CD14-positive monocyte (primary cell): ENCODE measurements at regions not wholly inside any gene's neighbourhood (a gene's known extent, or its start where the extent isn't known, plus 50 kb on each side); places are given as distances from the start of the nearest gene placed in this dataset.

ENCODE experiments used
- DNase-seq, 3 donors: peaks; one replicate each; pipeline ENCODE4 v3.0.0-alpha.2; 2011 to 2022
- H2AFZ ChIP-seq: 2 replicates; pipeline ENCODE4 v1.6.0; 2012; ENCODE audit warnings: mild to moderate bottlenecking, low read depth, low read length, inconsistent platforms; ENCODE audit not compliant: insufficient read depth, poor library complexity, severe bottlenecking
- H3K27ac ChIP-seq, 2 donors: 1 replicate in 1 of 2; 2 replicates in 1 of 2; pipeline ENCODE4 v1.5.1; 2012 to 2013; ENCODE audit warnings: low read length in 2 of 2, control low read depth in 1 of 2, inconsistent platforms in 1 of 2, low read depth in 1 of 2, mild to moderate bottlenecking in 1 of 2
- H3K27me3 ChIP-seq, 2 donors: one replicate each; pipeline versions ENCODE4 v1.6.0 to v1.6.1; 2011 to 2013; ENCODE audit warnings: low read length in 2 of 2; ENCODE audit not compliant: control insufficient read depth in 2 of 2, insufficient read depth in 2 of 2
- H3K36me3 ChIP-seq, 2 donors: replicated peaks in 1 of 2; 1 replicate in 1 of 2; 2 replicates in 1 of 2; pipeline versions ENCODE4 v1.5.1 to v1.6.1; 2012 to 2013; ENCODE audit warnings: low read length in 2 of 2, control low read depth in 1 of 2, inconsistent platforms in 1 of 2, mild to moderate bottlenecking in 1 of 2; ENCODE audit not compliant: insufficient read depth in 2 of 2, control insufficient read depth in 1 of 2
- H3K4me1 ChIP-seq, 2 donors: 1 replicate in 1 of 2; 2 replicates in 1 of 2; pipeline versions ENCODE4 v1.5.1 to v1.6.1; 2012 to 2013; ENCODE audit warnings: low read length in 2 of 2, control low read depth in 1 of 2, inconsistent platforms in 1 of 2, mild to moderate bottlenecking in 1 of 2, moderate library complexity in 1 of 2; ENCODE audit not compliant: insufficient read depth in 2 of 2, control insufficient read depth in 1 of 2
- H3K4me2 ChIP-seq: replicated peaks from 2 replicates; pipeline ENCODE3; 2012; ENCODE audit warnings: low read length, moderate library complexity, mild to moderate bottlenecking; ENCODE audit not compliant: poor library complexity, severe bottlenecking; ENCODE audit errors: extremely low read depth
- H3K4me3 ChIP-seq, 3 experiments: fragments of 200-600 bp in 1 of 3; sonication (generic) in 1 of 3; replicated peaks in 1 of 3; 1 replicate in 2 of 3; 2 replicates in 1 of 3; pipeline ENCODE4 v1.5.1; 2011 to 2013; ENCODE audit warnings: low read length in 3 of 3, mild to moderate bottlenecking in 3 of 3, control low read depth in 2 of 3, low read depth in 2 of 3, inconsistent platforms in 1 of 3, moderate library complexity in 1 of 3
- H3K79me2 ChIP-seq: 2 replicates; pipeline ENCODE4 v1.6.0; 2012; ENCODE audit warnings: mild to moderate bottlenecking, control low read depth, inconsistent platforms, low read length, moderate library complexity; ENCODE audit not compliant: insufficient read depth
- H3K9ac ChIP-seq: 2 replicates; pipeline ENCODE4 v1.6.0; 2017; ENCODE audit warnings: low read length, mild to moderate bottlenecking; ENCODE audit not compliant: insufficient read depth, poor library complexity, severe bottlenecking
- H3K9me3 ChIP-seq, 2 donors: replicated peaks in 1 of 2; 1 replicate in 1 of 2; 2 replicates in 1 of 2; pipeline versions ENCODE4 v1.5.1 to v1.6.1; 2012 to 2013; ENCODE audit warnings: low read length in 2 of 2, control low read depth in 1 of 2; ENCODE audit not compliant: control insufficient read depth in 1 of 2, insufficient read depth in 1 of 2
- H4K20me1 ChIP-seq: 2 replicates; pipeline ENCODE4 v1.6.0; 2012; ENCODE audit warnings: mild to moderate bottlenecking, low read length, control low read depth, moderate library complexity; ENCODE audit not compliant: insufficient read depth
- H3K27ac Mint-ChIP-seq, 7 donors: one replicate each; pipeline ENCODE4 v1.8.0; 2020; ENCODE audit warnings: mild to moderate bottlenecking in 7 of 7, mixed read lengths in 7 of 7, moderate library complexity in 6 of 7, inconsistent platforms in 2 of 7
- H3K27me3 Mint-ChIP-seq, 3 donors: one replicate each; pipeline ENCODE4 v1.8.0; 2021 to 2022; ENCODE audit warnings: low read depth in 3 of 3, mild to moderate bottlenecking in 3 of 3, mixed read lengths in 3 of 3, moderate library complexity in 3 of 3, inconsistent platforms in 1 of 3
- H3K36me3 Mint-ChIP-seq, 2 donors: one replicate each; pipeline ENCODE4 v1.8.0; 2020; ENCODE audit warnings: mixed read lengths in 2 of 2, inconsistent platforms in 1 of 2, mild to moderate bottlenecking in 1 of 2
- H3K4me1 Mint-ChIP-seq: one replicate; pipeline ENCODE4 v1.8.0; 2020; ENCODE audit warnings: mild to moderate bottlenecking, mixed read lengths
- H3K4me3 Mint-ChIP-seq, 2 donors: one replicate each; pipeline ENCODE4 v1.8.0; 2020; ENCODE audit warnings: mild to moderate bottlenecking in 2 of 2, mixed read lengths in 2 of 2, moderate library complexity in 1 of 2
- H3K9me3 Mint-ChIP-seq, 7 donors: one replicate each; pipeline ENCODE4 v1.8.0; 2020 to 2022; ENCODE audit warnings: mixed read lengths in 7 of 7, mild to moderate bottlenecking in 6 of 7, moderate library complexity in 6 of 7, inconsistent platforms in 2 of 7
- CTCF ChIP-seq: fragments of 200-600 bp; IDR thresholded peaks from one replicate; pipeline ENCODE4 v1.8.0; 2022; ENCODE audit warnings: antibody characterized with exemption, mild to moderate bottlenecking
- WGBS: methylation state at CpG from one replicate; pipeline ENCODE4 v1.1.5; 2013; ENCODE audit warnings: missing lambda C conversion rate; ENCODE audit not compliant: insufficient coverage; 5-methylcytosine and 5-hydroxymethylcytosine counted together
- intact Hi-C, 2 donors: fragments of 100-400 bp; cut with micrococcal nuclease; formaldehyde crosslinking; loops; one replicate each; pipeline versions ENCODE4 v1.15.0 to v1.15.1; 2023

- Histone ChIP-seq H3K9me3 (no peaks in the 10 kb centered on the region), H3K36me3 (no peaks in the 10 kb centered on the region), H3K9ac (no peak overlapping the region), H3K79me2 (no peaks in the 10 kb centered on the region), H4K20me1 (no peaks in the 10 kb centered on the region), H3K27ac (no peak overlapping the region), H3K4me3 (no peak overlapping the region), H3K27me3 (no peaks in the 10 kb centered on the region), H3K4me2 (no peak overlapping the region), H2AFZ (no peak overlapping the region), H3K4me1 (no peaks in the 10 kb centered on the region)
- no peak for DNase-seq
- 100% methylated on average over 1 of the region's 2 CpGs for WGBS
- H3K4me1 Mint-ChIP-seq: no peaks in the 10 kb centered on the region
- peaks cover 0 to 3% (median 1%) of the 10 kb centered on the region in 7 donors for H3K9me3 Mint-ChIP-seq
- no peak for TF ChIP-seq CTCF
- no peak overlapping the region for H3K27ac Mint-ChIP-seq
- H3K36me3 Mint-ChIP-seq: no peaks in the 10 kb centered on the region
- no peak overlapping the region for H3K4me3 Mint-ChIP-seq
- intact Hi-C loops: no loop called here
- no peaks in the 10 kb centered on the region for H3K27me3 Mint-ChIP-seq
These were observed 218.7 kb downstream of the RBM43 start for GRCh38 chr2:151042964-151043363.

GRCh38 chr2:151040039-151040438 is 221.6 kb downstream of the RBM43 start:
- Mint-ChIP-seq H3K9me3 (peaks cover 0 to 7% (median 2%) of the 10 kb centered on the region in 7 donors), H3K4me3 (no peak overlapping the region), H3K4me1 (no peaks in the 10 kb centered on the region), H3K27ac (no peak overlapping the region), H3K36me3 (no peaks in the 10 kb centered on the region), H3K27me3 (no peaks in the 10 kb centered on the region)
- Histone ChIP-seq H3K9me3 (no peaks in the 10 kb centered on the region), H3K27me3 (no peaks in the 10 kb centered on the region), H3K4me1 (no peaks in the 10 kb centered on the region), H3K9ac (no peak overlapping the region), H3K4me2 (no peak overlapping the region), H2AFZ (no peak overlapping the region), H3K36me3 (no peaks in the 10 kb centered on the region), H3K4me3 (no peak overlapping the region), H3K79me2 (no peaks in the 10 kb centered on the region), H3K27ac (no peak overlapping the region), H4K20me1 (no peaks in the 10 kb centered on the region)
- intact Hi-C loops: no loop called here
- 77% methylated on average over 2 of the region's 3 CpGs for WGBS
- TF ChIP-seq CTCF: no peak
- DNase-seq: no peak
